Keratinocyte (primary cell): ENCODE measurements at regions not wholly inside any gene's neighbourhood (a gene's known extent, or its start where the extent isn't known, plus 50 kb on each side); places are given as distances from the start of the nearest gene placed in this dataset.
"Not testable (repeated sequence)": the region's sequence is repeated elsewhere in the genome, so short reads cannot be mapped to it uniquely, and the experiment has no call there.

ENCODE experiments used
- DNase-seq: peaks from one replicate; pipeline ENCODE4 v3.0.0-alpha.2; 2011; ENCODE audit warnings: low read depth, missing footprints, low spot score
- FAIRE-seq: peaks from 2 replicates; lab custom pipeline; 2011; peaks lifted over from hg19 to GRCh38; lab: Jason Lieb, UNC
- H2AFZ ChIP-seq: 2 replicates; pipeline ENCODE4 v1.6.0; 2012; ENCODE audit warnings: low read length, control low read depth, inconsistent platforms; ENCODE audit not compliant: control insufficient read depth
- H3K27ac ChIP-seq: 2 replicates; pipeline ENCODE4 v1.5.1; 2011; ENCODE audit warnings: low read length; ENCODE audit not compliant: control insufficient read depth, insufficient read depth
- H3K27me3 ChIP-seq: 3 replicates; pipeline ENCODE4 v1.6.0; 2011; ENCODE audit warnings: low read length; ENCODE audit not compliant: control insufficient read depth, insufficient read depth; ENCODE audit errors: extremely low read depth
- H3K36me3 ChIP-seq, 2 experiments: 2 replicates in 1 of 2; 3 replicates in 1 of 2; pipeline ENCODE4 v1.5.1; 2011; ENCODE audit warnings: low read length in 2 of 2, mild to moderate bottlenecking in 1 of 2; ENCODE audit not compliant: control insufficient read depth in 2 of 2, insufficient read depth in 2 of 2; ENCODE audit errors: extremely low read depth in 1 of 2
- H3K4me1 ChIP-seq: 3 replicates; pipeline ENCODE4 v1.5.1; 2011; ENCODE audit warnings: low read length; ENCODE audit not compliant: control insufficient read depth, insufficient read depth; ENCODE audit errors: extremely low read depth
- H3K4me2 ChIP-seq: 3 replicates; pipeline ENCODE4 v1.6.0; 2011; ENCODE audit warnings: low read depth, low read length; ENCODE audit not compliant: control insufficient read depth, insufficient read depth; ENCODE audit errors: extremely low read depth
- H3K4me3 ChIP-seq, 3 experiments: fragments of 200-600 bp in 1 of 3; sonication (generic) in 1 of 3; 2 replicates in 2 of 3; 3 replicates in 1 of 3; pipeline ENCODE4 v1.5.1; 2011 to 2016; ENCODE audit warnings: low read length in 3 of 3, mild to moderate bottlenecking in 3 of 3, control low read depth in 2 of 3, inconsistent platforms in 1 of 3, low read depth in 1 of 3, mixed read lengths in 1 of 3, mixed run types in 1 of 3, moderate library complexity in 1 of 3; ENCODE audit not compliant: control insufficient read depth in 2 of 3, insufficient read depth in 2 of 3; ENCODE audit errors: extremely low read depth in 1 of 3
- H3K79me2 ChIP-seq: 2 replicates; pipeline ENCODE4 v1.6.0; 2012; ENCODE audit warnings: low read length; ENCODE audit not compliant: control insufficient read depth, insufficient read depth
- H3K9ac ChIP-seq: 3 replicates; pipeline ENCODE4 v1.6.0; 2011; ENCODE audit warnings: low read length; ENCODE audit not compliant: control insufficient read depth, insufficient read depth; ENCODE audit errors: extremely low read depth
- H3K9me1 ChIP-seq: 3 replicates; pipeline ENCODE4 v1.6.0; 2011; ENCODE audit warnings: low read length; ENCODE audit not compliant: control insufficient read depth, insufficient read depth; ENCODE audit errors: extremely low read depth
- H3K9me3 ChIP-seq: 2 replicates; pipeline ENCODE4 v1.5.1; 2012; ENCODE audit warnings: low read depth, low read length; ENCODE audit not compliant: control insufficient read depth
- H4K20me1 ChIP-seq: 3 replicates; pipeline ENCODE4 v1.6.0; 2011; ENCODE audit warnings: low read length; ENCODE audit not compliant: control insufficient read depth, insufficient read depth; ENCODE audit errors: extremely low read depth
- CTCF ChIP-seq, 3 experiments: IDR thresholded peaks in 1 of 3; conservative IDR thresholded peaks in 1 of 3; optimal IDR thresholded peaks in 1 of 3; 2 replicates in 2 of 3; 3 replicates in 1 of 3; pipeline versions ENCODE3 to v1.5.1; 2011; ENCODE audit warnings: low read length in 3 of 3, mild to moderate bottlenecking in 3 of 3, moderate library complexity in 2 of 3, control low read depth in 1 of 3, inconsistent platforms in 1 of 3; ENCODE audit not compliant: insufficient read depth in 2 of 3; ENCODE audit errors: extremely low read depth in 1 of 3
- EZH2 ChIP-seq: IDR thresholded peaks from one replicate; pipeline ENCODE4 v1.6.1; 2012; ENCODE audit warnings: inconsistent platforms, mild to moderate bottlenecking, low read length, moderate library complexity
- dilution Hi-C: fragments of 300-500 bp; cut with MboI; formaldehyde crosslinking; loops from one replicate; pipeline ENCODE4 v1.7.0; 2020; ENCODE audit warnings: low sequenced_read_pairs; ENCODE audit not compliant: extremely low pct_ligation_motif_present

- FAIRE-seq (no peak), DNase-seq (no peak)
- Histone ChIP-seq H3K79me2 (no peaks in the 10 kb centered on the region), H3K9me3 (no peaks in the 10 kb centered on the region), H3K9me1 (no peaks in the 10 kb centered on the region), H3K4me2 (peak overlapping the region; percentile 49), H2AFZ (peak overlapping the region; percentile 42), H3K27me3 (no peaks in the 10 kb centered on the region), H3K27ac (peak overlapping the region; percentile 72), H3K9ac (no peak overlapping the region), H3K4me3 (no peak overlapping the region), H3K4me1 (peaks cover 29% of the 10 kb centered on the region), H4K20me1 (no peaks in the 10 kb centered on the region), H3K36me3 (no peaks in the 10 kb centered on the region)
- dilution Hi-C loops: no loop called here
- TF ChIP-seq EZH2 (no peak), CTCF (optimal IDR thresholded peaks at IDR 0.05 in 1 of 3, IDR thresholded peaks at IDR 0.05 in 1 of 3, conservative IDR thresholded peaks at IDR 0.05 in 1 of 3; ENCODE audit: extremely low read depth in 1 of 3, insufficient read depth in 2 of 3, low read length in 3 of 3) (peak; percentile 6 to 30 (median 15))
Measured at GRCh38 chr11:116366451-116366850, 406.3 kb downstream of the BUD13 start.

- not testable (repeated sequence) for FAIRE-seq
Measured at GRCh38 chr11:116364925-116365324, 407.9 kb downstream of the BUD13 start.

GRCh38 chr11:116364348-116364747 is 408.4 kb downstream of the BUD13 start:
- dilution Hi-C loops: no loop called here
- Histone ChIP-seq H3K79me2 (no peaks in the 10 kb centered on the region), H3K4me3 (no peak overlapping the region), H3K9ac (no peak overlapping the region), H3K9me3 (no peaks in the 10 kb centered on the region), H4K20me1 (no peaks in the 10 kb centered on the region), H3K9me1 (no peaks in the 10 kb centered on the region), H2AFZ (no peak overlapping the region), H3K27me3 (no peaks in the 10 kb centered on the region), H3K36me3 (no peaks in the 10 kb centered on the region), H3K27ac (no peak overlapping the region), H3K4me2 (no peak overlapping the region), H3K4me1 (peaks cover 29% of the 10 kb centered on the region)
- DNase-seq (no peak), FAIRE-seq (no peak)
- no peak for TF ChIP-seq CTCF (optimal IDR thresholded peaks at IDR 0.05 in 1 of 3, IDR thresholded peaks at IDR 0.05 in 1 of 3, conservative IDR thresholded peaks at IDR 0.05 in 1 of 3; ENCODE audit: extremely low read depth in 1 of 3, insufficient read depth in 2 of 3, low read length in 3 of 3)
- TF ChIP-seq EZH2: no peak

More at GRCh38 chr11:116364925-116365324, 407.9 kb downstream of the BUD13 start:
- H3K4me2 ChIP-seq, H3K9ac ChIP-seq, H4K20me1 ChIP-seq, dilution Hi-C loops, H2AFZ ChIP-seq, H3K79me2 ChIP-seq, H3K9me1 ChIP-seq, H3K4me3 ChIP-seq, H3K27me3 ChIP-seq, H3K9me3 ChIP-seq, H3K27ac ChIP-seq, H3K36me3 ChIP-seq, DNase-seq: not testable (repeated sequence)
- peaks cover 29% of the 10 kb centered on the region for H3K4me1 ChIP-seq
